Testis (tissue), 2 donors: ENCODE measurements at regions not wholly inside any gene's neighbourhood (a gene's known extent, or its start where the extent isn't known, plus 50 kb on each side); places are given as distances from the start of the nearest gene placed in this dataset.

Experiments used
- CTCF ChIP-seq, 3 experiments: fragments of 450-650 bp in 2 of 3; fragments of 200-600 bp in 1 of 3; sonication (generic) in 1 of 3; IDR thresholded peaks; one replicate each; pipeline ENCODE4 v1.5.1; 2016 to 2019; ENCODE audit warnings: antibody characterized with exemption in 3 of 3, mild to moderate bottlenecking in 2 of 3, moderate library complexity in 1 of 3
- POLR2A ChIP-seq: fragments of 450-650 bp; IDR thresholded peaks from one replicate; pipeline ENCODE4 v1.6.1; 2017; ENCODE audit warnings: antibody characterized with exemption, mild to moderate bottlenecking, moderate library complexity

- TF ChIP-seq CTCF (IDR thresholded peaks at IDR 0.05) (no peak), POLR2A (no peak)
Observed at GRCh38 chr16:9345880-9346279, 254.4 kb downstream of the HAPSTR1 start.
